ENCODE measurements at regions not wholly inside any gene's neighbourhood (a gene's known extent, or its start where the extent isn't known, plus 50 kb on each side); places are given as distances from the start of the nearest gene placed in this dataset.

- Histone ChIP-seq H3K79me2 (ENCODE audit: insufficient read depth) (no peaks in the 10 kb centered on the region), H3K9ac (no peak overlapping the region), H3K27ac (ENCODE audit: low read depth in 2 of 2, low read length in 1 of 2) (no peak overlapping the region), H3F3A (replicated peaks; ENCODE audit: insufficient read depth) (no peaks in the 10 kb centered on the region), H2AFZ (ENCODE audit: low read depth) (no peak overlapping the region), H3K27me3 (ENCODE audit: insufficient read depth) (no peaks in the 10 kb centered on the region), H3K4me1 (ENCODE audit: control insufficient read depth in 1 of 2, insufficient read depth in 2 of 2, low read depth in 1 of 2, low read length in 1 of 2) (no peaks in the 10 kb centered on the region), H3K36me3 (replicated peaks in 1 of 2; ENCODE audit: control insufficient read depth in 1 of 2, insufficient read depth in 2 of 2, low read length in 1 of 2) (no peaks in the 10 kb centered on the region), H3K4me2 (no peak overlapping the region), H3K4me3 (ENCODE audit: low read depth in 2 of 2, low read length in 1 of 2) (no peak overlapping the region), H4K20me1 (ENCODE audit: insufficient read depth) (no peaks in the 10 kb centered on the region), H3K9me3 (no peaks in the 10 kb centered on the region), H3K9me2 (no peaks in the 10 kb centered on the region)
- POLR2A ChIA-PET = no interaction called here
- DNase-seq = no peak
- 29% methylated on average over 2 of the region's 2 CpGs for WGBS (ENCODE audit: low lambda C conversion rate)
- TF ChIP-seq REST (IDR thresholded peaks at IDR 0.05; ENCODE audit: low read depth, low read length) (no peak), MEF2A (IDR thresholded peaks at IDR 0.05; ENCODE audit: borderline replicate concordance, low read depth) (no peak), TAF1 (IDR thresholded peaks at IDR 0.05; ENCODE audit: borderline replicate concordance, low read depth, low read length) (no peak), EP300 (IDR thresholded peaks at IDR 0.05; ENCODE audit: borderline replicate concordance in 1 of 2, low read depth in 1 of 2, low read length in 1 of 2) (no peak), POLR2AphosphoS5 (IDR thresholded peaks at IDR 0.05; ENCODE audit: low read depth, low read length) (no peak), RXRA (IDR thresholded peaks at IDR 0.05; ENCODE audit: borderline replicate concordance, low read depth) (no peak), GATA2 (CRISPR knock-in tag; IDR thresholded peaks at IDR 0.05) (no peak), FOSL2 (IDR thresholded peaks at IDR 0.05; ENCODE audit: borderline replicate concordance, low read depth) (no peak), TEAD4 (IDR thresholded peaks at IDR 0.05; ENCODE audit: borderline replicate concordance, insufficient read depth) (no peak), CHD2 (IDR thresholded peaks at IDR 0.05; ENCODE audit: low read length, partially characterized antibody) (no peak), YY1 (IDR thresholded peaks at IDR 0.05; ENCODE audit: low read depth) (no peak), GABPA (IDR thresholded peaks at IDR 0.05; ENCODE audit: low read depth) (no peak), FOXJ3 (CRISPR knock-in tag; IDR thresholded peaks at IDR 0.05) (no peak), ELF1 (IDR thresholded peaks at IDR 0.05) (no peak), JUND (IDR thresholded peaks at IDR 0.05) (no peak)
- TF ChIP-seq, protein P1, sequence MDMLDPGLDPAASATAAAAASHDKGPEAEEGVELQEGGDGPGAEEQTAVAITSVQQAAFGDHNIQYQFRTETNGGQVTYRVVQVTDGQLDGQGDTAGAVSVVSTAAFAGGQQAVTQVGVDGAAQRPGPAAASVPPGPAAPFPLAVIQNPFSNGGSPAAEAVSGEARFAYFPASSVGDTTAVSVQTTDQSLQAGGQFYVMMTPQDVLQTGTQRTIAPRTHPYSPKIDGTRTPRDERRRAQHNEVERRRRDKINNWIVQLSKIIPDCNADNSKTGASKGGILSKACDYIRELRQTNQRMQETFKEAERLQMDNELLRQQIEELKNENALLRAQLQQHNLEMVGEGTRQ (IDR thresholded peaks at IDR 0.05; ENCODE audit: borderline replicate concordance, low read depth, low read length) = no peak
- TF ChIP-seq, protein P2, sequence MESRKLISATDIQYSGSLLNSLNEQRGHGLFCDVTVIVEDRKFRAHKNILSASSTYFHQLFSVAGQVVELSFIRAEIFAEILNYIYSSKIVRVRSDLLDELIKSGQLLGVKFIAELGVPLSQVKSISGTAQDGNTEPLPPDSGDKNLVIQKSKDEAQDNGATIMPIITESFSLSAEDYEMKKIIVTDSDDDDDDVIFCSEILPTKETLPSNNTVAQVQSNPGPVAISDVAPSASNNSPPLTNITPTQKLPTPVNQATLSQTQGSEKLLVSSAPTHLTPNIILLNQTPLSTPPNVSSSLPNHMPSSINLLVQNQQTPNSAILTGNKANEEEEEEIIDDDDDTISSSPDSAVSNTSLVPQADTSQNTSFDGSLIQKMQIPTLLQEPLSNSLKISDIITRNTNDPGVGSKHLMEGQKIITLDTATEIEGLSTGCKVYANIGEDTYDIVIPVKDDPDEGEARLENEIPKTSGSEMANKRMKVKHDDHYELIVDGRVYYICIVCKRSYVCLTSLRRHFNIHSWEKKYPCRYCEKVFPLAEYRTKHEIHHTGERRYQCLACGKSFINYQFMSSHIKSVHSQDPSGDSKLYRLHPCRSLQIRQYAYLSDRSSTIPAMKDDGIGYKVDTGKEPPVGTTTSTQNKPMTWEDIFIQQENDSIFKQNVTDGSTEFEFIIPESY (IDR thresholded peaks at IDR 0.05; ENCODE audit: borderline replicate concordance, low read depth) = no peak
- TF ChIP-seq, protein P3, sequence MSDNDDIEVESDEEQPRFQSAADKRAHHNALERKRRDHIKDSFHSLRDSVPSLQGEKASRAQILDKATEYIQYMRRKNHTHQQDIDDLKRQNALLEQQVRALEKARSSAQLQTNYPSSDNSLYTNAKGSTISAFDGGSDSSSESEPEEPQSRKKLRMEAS (IDR thresholded peaks at IDR 0.05; ENCODE audit: low read depth) = no peak
- CTCF ChIA-PET = no interaction called here
Observed at GRCh38 chr18:57294547-57294946, 57.8 kb upstream of the ST8SIA3 start.
